Stomach (tissue), 8 donors: ENCODE measurements at regions not wholly inside any gene's neighbourhood (a gene's known extent, or its start where the extent isn't known, plus 50 kb on each side); places are given as distances from the start of the nearest gene placed in this dataset.

ENCODE experiments used
- DNase-seq, 2 donors: peaks; one replicate each; pipeline versions ENCODE4 v3.0.0 to v3.0.0-alpha.2; 2013 to 2019
- H3K27ac ChIP-seq, 5 donors: fragments of 200-600 bp in 4 of 5; sonication (generic) in 4 of 5; one replicate each; pipeline ENCODE4 v1.5.1; 2013 to 2019; ENCODE audit warnings: mild to moderate bottlenecking in 1 of 5, moderate library complexity in 1 of 5
- H3K27me3 ChIP-seq, 3 donors: fragments of 200-600 bp; sonication (generic); one replicate each; pipeline ENCODE4 v1.5.1; 2017 to 2019; ENCODE audit warnings: mixed run types in 1 of 3
- H3K36me3 ChIP-seq, 4 donors: fragments of 200-600 bp; sonication (generic); 1 replicate in 3 of 4; 2 replicates in 1 of 4; pipeline ENCODE4 v1.5.1; 2016 to 2019
- H3K4me1 ChIP-seq, 4 donors: fragments of 200-600 bp; sonication (generic); one replicate each; pipeline ENCODE4 v1.5.1; 2016 to 2019
- H3K4me3 ChIP-seq, 4 donors: fragments of 200-600 bp; sonication (generic) in 3 of 4; one replicate each; pipeline ENCODE4 v1.5.1; 2016 to 2019; ENCODE audit warnings: mild to moderate bottlenecking in 1 of 4
- H3K9me3 ChIP-seq, 4 donors: fragments of 200-600 bp; sonication (generic); one replicate each; pipeline ENCODE4 v1.5.1; 2016 to 2019
- EP300 ChIP-seq: sonication (generic); formaldehyde crosslinking; IDR thresholded peaks from one replicate; pipeline ENCODE4 v1.6.1; 2017; ENCODE audit warnings: antibody characterized with exemption
- POLR2A ChIP-seq, 4 donors: fragments of 450-650 bp; IDR thresholded peaks; one replicate each; pipeline ENCODE4 v1.6.1; 2016; ENCODE audit warnings: antibody characterized with exemption in 4 of 4, control low read depth in 2 of 4, mild to moderate bottlenecking in 1 of 4, moderate library complexity in 1 of 4
- POLR2AphosphoS5 ChIP-seq, 3 donors: sonication (generic); formaldehyde crosslinking; IDR thresholded peaks; one replicate each; pipeline ENCODE4 v1.6.1; 2016; ENCODE audit warnings: antibody characterized with exemption in 3 of 3
- WGBS, 5 donors: extraction: QIAGEN DNeasy Blood & Tissue Kit in 3 of 5; methylation state at CpG; one replicate each; pipeline versions ENCODE4 v1.1.5 to v1.1.7; 2013 to 2018; 5-methylcytosine and 5-hydroxymethylcytosine counted together
- intact Hi-C: fragments of 100-400 bp; cut with DNase I; formaldehyde crosslinking; loops from one replicate; pipeline ENCODE4 v1.15.1; 2023; ENCODE audit warnings: low total_unique reads
- TF ChIP-seq, protein P1 (sequence below), 7 experiments: fragments of 450-650 bp in 4 of 7; fragments of 200-600 bp in 3 of 7; sonication (generic) in 3 of 7; IDR thresholded peaks; one replicate each; pipeline ENCODE4 v1.5.1; 2016 to 2019; ENCODE audit warnings: antibody characterized with exemption in 7 of 7, control low read depth in 2 of 7, mild to moderate bottlenecking in 1 of 7
- donor health status: healthy with polysubstance abuse.
- donor health status: Bipolar disorder and iron deficiency.
- donor health status: healthy.

DNA sequence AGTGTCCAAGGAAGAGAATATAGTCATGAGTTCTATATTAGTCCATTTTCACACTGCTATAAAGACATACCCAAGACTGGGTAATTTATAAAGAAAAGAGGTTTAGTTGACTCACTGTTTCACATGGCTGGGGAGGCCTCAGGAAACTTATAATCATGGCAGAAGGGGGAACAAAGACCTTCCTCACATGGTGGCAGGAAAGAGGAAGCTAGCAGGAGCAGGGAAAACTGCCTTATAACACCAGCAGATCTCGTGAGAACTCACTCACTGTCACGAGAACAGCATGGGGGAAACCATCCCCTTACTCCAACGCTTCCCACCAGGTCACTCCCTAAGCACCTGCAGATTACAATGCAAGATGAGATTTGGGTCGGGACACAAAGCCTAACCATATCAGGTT, 139.0 kb upstream of the ZNF438 start:
- Histone ChIP-seq H3K4me1 (no peaks in the 10 kb centered on the region), H3K4me3 (no peak overlapping the region), H3K36me3 (no peaks in the 10 kb centered on the region), H3K9me3 (peaks cover 4 to 23% (median 18%) of the 10 kb centered on the region in 4 donors), H3K27ac (no peak overlapping the region), H3K27me3 (no peaks in the 10 kb centered on the region)
- 77 to 85% (median 81%) methylated on average over 4 of the region's 4 CpGs for whole genome bisulfite sequencing, 5 donors
- no peak for DNase-seq
- TF ChIP-seq POLR2A (IDR thresholded peaks at IDR 0.05) (no peak), POLR2AphosphoS5 (IDR thresholded peaks at IDR 0.05) (no peak), EP300 (no peak)
- TF ChIP-seq, protein P1, sequence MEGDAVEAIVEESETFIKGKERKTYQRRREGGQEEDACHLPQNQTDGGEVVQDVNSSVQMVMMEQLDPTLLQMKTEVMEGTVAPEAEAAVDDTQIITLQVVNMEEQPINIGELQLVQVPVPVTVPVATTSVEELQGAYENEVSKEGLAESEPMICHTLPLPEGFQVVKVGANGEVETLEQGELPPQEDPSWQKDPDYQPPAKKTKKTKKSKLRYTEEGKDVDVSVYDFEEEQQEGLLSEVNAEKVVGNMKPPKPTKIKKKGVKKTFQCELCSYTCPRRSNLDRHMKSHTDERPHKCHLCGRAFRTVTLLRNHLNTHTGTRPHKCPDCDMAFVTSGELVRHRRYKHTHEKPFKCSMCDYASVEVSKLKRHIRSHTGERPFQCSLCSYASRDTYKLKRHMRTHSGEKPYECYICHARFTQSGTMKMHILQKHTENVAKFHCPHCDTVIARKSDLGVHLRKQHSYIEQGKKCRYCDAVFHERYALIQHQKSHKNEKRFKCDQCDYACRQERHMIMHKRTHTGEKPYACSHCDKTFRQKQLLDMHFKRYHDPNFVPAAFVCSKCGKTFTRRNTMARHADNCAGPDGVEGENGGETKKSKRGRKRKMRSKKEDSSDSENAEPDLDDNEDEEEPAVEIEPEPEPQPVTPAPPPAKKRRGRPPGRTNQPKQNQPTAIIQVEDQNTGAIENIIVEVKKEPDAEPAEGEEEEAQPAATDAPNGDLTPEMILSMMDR (IDR thresholded peaks at IDR 0.05), result no peak
- intact Hi-C loops, result no loop called here

- Histone ChIP-seq H3K4me3 (no peak overlapping the region), H3K36me3 (no peaks in the 10 kb centered on the region), H3K27ac (no peak overlapping the region), H3K9me3 (peaks cover 0 to 27% (median 19%) of the 10 kb centered on the region in 4 donors), H3K27me3 (no peaks in the 10 kb centered on the region), H3K4me1 (no peaks in the 10 kb centered on the region)
- intact Hi-C loops, result no loop called here
- 80 to 83% (median 81%) methylated on average over 4 of the region's 4 CpGs for WGBS, 5 donors
- TF ChIP-seq EP300, result no peak
- peak in 1 of 2 donors; percentile 52 for DNase-seq
Observed at GRCh38 chr10:31171402-31172083, 139.9 kb upstream of the ZNF438 start.

DNA sequence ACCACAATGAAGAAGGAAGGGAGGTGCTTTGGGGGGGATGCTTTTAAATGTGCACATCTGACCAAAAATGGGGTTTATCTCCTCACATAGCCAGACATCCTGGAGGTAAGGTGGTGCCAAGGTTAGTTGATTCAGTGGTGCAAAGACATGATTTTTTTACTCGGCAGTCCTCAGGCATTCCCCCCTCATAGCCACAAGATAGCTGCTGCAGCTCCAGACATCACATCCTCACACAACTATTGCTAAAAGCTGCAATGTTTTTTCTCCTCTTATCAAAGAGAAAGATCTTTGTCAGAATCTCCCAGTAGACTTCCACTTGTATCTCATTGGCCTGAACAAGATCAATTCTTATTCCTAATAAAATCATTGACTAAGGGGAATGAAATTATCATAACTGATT, 141.3 kb upstream of the ZNF438 start:
- 88 to 100% (median 98%) methylated on average over 1 of the region's 1 CpG for WGBS, 5 donors
- Histone ChIP-seq H3K4me3 (no peak overlapping the region), H3K9me3 (peaks cover 0 to 27% (median 19%) of the 10 kb centered on the region in 4 donors), H3K27me3 (no peaks in the 10 kb centered on the region), H3K27ac (no peak overlapping the region), H3K4me1 (no peaks in the 10 kb centered on the region), H3K36me3 (no peaks in the 10 kb centered on the region)
- DNase-seq, result no peak
- no peak for TF ChIP-seq POLR2AphosphoS5 (IDR thresholded peaks at IDR 0.05)
- no peak for TF ChIP-seq EP300
- no peak for TF ChIP-seq POLR2A (IDR thresholded peaks at IDR 0.05)
- TF ChIP-seq, protein P1 (IDR thresholded peaks at IDR 0.05), result no peak
- intact Hi-C loops, result no loop called here

- TF ChIP-seq POLR2AphosphoS5 (IDR thresholded peaks at IDR 0.05) (no peak), POLR2A (IDR thresholded peaks at IDR 0.05) (no peak), EP300 (no peak)
- TF ChIP-seq, protein P1 (IDR thresholded peaks at IDR 0.05), result no peak
- no peaks in the 10 kb centered on the region for H3K27me3 ChIP-seq
- H3K9me3 ChIP-seq, result peaks cover 0 to 27% (median 19%) of the 10 kb centered on the region in 4 donors
- intact Hi-C loops, result no loop called here
- no peak overlapping the region for H3K27ac ChIP-seq
- no peak overlapping the region for H3K4me3 ChIP-seq
- no peaks in the 10 kb centered on the region for H3K36me3 ChIP-seq
- DNase-seq, result no peak
- WGBS, 5 donors, result 87 to 91% (median 88%) methylated on average over 5 of the region's 5 CpGs
- H3K4me1 ChIP-seq, result no peaks in the 10 kb centered on the region
Observed at GRCh38 chr10:31173752-31174151, 142.1 kb upstream of the ZNF438 start.

GRCh38 chr10:31179091-31179680, 139.8 kb upstream of the ZEB1 start:
- Histone ChIP-seq H3K27ac (no peak overlapping the region), H3K9me3 (peaks cover 0 to 16% (median 5%) of the 10 kb centered on the region in 4 donors), H3K4me1 (no peaks in the 10 kb centered on the region), H3K27me3 (no peaks in the 10 kb centered on the region), H3K36me3 (no peaks in the 10 kb centered on the region), H3K4me3 (no peak overlapping the region)
- no peak for DNase-seq
- intact Hi-C loops, result no loop called here
- 74 to 82% (median 80%) methylated on average over 5 of the region's 5 CpGs for WGBS, 5 donors
- TF ChIP-seq POLR2AphosphoS5 (IDR thresholded peaks at IDR 0.05) (no peak), EP300 (no peak), POLR2A (IDR thresholded peaks at IDR 0.05) (no peak)
- TF ChIP-seq, protein P1 (IDR thresholded peaks at IDR 0.05), result no peak
